ENCODE measurements at regions not wholly inside any gene's neighbourhood (a gene's known extent, or its start where the extent isn't known, plus 50 kb on each side); places are given as distances from the start of the nearest gene placed in this dataset.
A peak's percentile ranks its signal among the peaks of the same experiment; 100 is the strongest.

DNA sequence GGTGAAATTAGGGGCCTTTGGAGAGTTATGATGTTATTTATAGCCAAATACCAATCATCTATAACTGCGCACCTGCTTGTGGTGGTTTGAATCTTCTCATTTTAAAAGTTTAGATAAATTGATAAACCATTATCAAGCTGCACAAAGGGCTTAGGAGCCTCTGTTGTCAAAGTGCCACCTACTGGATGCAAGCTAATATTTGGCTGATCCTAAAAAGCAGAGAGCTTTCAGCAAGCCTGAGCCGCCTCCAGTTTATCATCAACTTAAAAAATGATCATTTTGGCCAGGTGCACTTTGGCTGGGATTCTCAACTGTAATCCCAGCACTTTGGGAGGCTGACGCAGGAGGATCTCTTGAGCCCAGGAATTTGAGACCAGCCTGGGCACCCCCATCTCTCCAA, 58.5 kb upstream of the ATXN1 start:
- DNase-seq (ENCODE audit: extremely low read depth, low read depth): peak; percentile 12

DNA sequence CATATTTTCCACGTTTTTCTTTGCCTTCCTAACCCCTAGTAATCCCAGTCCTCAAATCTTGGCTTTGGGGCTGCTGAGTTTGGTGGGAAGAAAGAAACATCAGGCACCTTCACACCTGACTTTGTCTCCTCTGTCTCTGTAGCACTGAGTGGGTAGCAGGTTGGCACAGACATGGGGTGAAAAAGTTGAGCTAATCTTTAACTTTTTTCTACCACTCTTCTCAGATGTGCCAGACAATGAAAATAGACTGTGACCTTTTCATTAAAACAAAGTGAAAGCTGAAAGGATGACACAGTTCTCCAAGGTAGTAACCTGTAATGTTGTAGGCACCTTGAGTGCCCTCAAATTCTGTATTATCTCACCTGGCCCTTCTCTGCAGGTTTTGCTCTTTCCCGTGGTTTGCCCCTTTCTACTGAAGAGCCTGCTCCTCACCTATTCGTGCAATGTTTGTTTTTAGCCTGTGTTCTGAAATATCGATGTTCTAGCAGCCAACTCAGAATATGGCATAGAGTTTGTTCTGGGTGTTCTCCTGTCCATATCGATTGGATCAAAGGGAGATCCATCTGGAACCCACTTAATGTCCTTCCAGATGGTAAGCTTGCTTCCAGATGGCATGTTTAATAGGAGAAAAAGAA, 57.8 kb upstream of the ATXN1 start:
- DNase-seq (ENCODE audit: extremely low read depth, low read depth): no peak

More for the DNA sequence above, 58.5 kb upstream of the ATXN1 start:
- TF ChIP-seq, protein P1, sequence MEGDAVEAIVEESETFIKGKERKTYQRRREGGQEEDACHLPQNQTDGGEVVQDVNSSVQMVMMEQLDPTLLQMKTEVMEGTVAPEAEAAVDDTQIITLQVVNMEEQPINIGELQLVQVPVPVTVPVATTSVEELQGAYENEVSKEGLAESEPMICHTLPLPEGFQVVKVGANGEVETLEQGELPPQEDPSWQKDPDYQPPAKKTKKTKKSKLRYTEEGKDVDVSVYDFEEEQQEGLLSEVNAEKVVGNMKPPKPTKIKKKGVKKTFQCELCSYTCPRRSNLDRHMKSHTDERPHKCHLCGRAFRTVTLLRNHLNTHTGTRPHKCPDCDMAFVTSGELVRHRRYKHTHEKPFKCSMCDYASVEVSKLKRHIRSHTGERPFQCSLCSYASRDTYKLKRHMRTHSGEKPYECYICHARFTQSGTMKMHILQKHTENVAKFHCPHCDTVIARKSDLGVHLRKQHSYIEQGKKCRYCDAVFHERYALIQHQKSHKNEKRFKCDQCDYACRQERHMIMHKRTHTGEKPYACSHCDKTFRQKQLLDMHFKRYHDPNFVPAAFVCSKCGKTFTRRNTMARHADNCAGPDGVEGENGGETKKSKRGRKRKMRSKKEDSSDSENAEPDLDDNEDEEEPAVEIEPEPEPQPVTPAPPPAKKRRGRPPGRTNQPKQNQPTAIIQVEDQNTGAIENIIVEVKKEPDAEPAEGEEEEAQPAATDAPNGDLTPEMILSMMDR (IDR thresholded peaks at IDR 0.05; ENCODE audit: low read depth, low read length): peak; percentile 44

DNA sequence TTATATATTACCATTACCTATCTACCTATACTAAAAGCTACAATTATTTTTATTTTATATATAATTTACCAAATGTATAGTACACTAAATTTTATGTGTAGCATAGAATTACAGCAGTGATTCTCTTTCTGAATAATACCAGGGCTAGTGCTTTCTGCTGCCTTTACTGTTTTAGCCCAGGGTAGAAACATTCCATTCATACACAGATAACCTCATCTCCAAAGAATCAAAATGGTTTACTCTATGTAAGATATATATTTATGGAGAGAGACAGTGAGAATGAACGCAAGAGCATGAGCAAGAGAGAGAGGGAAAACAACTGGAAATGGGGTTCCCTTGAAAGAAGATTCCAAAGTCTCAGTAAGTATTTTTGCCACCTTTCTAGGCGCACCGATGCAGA, 56.3 kb upstream of the ATXN1 start:
- TF ChIP-seq, protein P1 (IDR thresholded peaks at IDR 0.05; ENCODE audit: low read depth, low read length): no peak
- DNase-seq (ENCODE audit: extremely low read depth, low read depth): no peak

More for the DNA sequence above, 57.8 kb upstream of the ATXN1 start:
- TF ChIP-seq, protein P1 (IDR thresholded peaks at IDR 0.05; ENCODE audit: low read depth, low read length): no peak

DNA sequence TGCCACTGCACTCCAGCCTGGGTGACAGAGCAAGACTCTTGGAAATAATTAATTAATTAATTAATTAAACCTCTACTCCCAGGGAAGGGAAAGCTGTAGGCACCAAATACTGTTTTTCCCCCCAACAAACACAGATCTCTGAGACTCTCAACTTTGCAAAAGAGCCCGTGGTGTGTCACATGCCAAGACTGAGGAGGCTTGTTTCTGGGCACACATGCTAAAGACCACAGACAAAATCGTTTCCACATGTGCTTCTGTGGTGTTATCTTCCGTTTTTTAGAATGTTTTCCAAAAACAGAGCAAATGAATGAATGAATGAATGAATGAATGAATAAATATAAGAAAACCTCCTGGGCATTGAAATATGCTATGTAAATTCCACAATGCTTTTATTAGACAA, 55.6 kb upstream of the ATXN1 start:
- TF ChIP-seq, protein P1 (IDR thresholded peaks at IDR 0.05; ENCODE audit: low read depth, low read length): no peak
- DNase-seq (ENCODE audit: extremely low read depth, low read depth): no peak

DNA sequence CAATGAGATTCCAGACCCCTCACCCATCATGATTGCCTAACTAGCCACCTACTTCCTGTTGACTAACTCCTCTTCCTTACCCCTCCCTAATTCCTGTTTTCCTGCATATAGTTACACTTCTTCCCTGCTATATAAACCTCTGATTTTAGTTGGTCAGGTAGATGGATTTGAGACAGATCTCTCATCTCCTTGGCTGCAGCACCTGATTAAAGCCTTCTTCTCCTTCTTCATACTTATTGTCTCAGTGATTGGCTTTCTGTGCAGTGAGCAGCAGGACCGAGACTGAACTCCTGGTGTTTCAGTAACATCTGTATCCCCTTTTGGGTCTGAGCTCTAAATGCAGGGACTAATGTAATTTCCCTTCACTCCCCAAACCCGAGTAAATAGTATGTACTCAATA, 51.7 kb upstream of the ATXN1 start:
- DNase-seq (ENCODE audit: extremely low read depth, low read depth): no peak
- TF ChIP-seq, protein P1 (IDR thresholded peaks at IDR 0.05; ENCODE audit: low read depth, low read length): no peak

DNA sequence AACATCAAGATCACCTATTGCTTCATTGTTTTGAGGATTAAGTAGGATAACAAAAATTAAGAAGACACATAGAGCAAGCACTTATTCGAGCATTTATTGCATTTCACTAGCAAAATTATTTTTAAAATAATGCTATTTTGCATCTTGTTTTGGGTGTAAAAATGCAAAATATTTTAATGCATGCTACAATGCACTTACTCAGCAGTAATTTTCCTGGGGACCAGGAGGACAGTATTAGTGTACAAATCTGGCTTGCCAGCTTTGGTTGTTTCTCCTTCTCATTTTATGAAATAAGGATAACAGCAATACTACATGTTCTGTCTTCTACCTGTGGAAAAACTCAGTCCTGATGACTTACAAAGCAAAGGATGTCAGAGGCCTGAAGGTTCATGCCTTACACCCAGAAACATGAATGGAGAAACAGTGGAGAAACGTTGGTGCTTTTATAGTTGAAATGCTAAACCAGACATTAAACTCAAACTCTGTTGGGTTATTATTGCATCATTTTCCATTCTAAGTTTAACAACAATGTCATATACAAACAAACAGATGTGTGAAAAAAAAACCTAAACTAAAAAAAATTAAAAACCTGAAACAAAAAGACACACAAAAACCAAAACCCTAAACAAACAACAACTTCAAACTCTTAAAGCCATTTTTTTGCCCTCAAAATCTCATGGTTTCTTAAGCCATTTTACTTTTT, 50.2 kb upstream of the ATXN1 start:
- TF ChIP-seq, protein P1 (IDR thresholded peaks at IDR 0.05; ENCODE audit: low read depth, low read length): no peak
- no peak for DNase-seq (ENCODE audit: extremely low read depth, low read depth)
